ENCODE measurements at regions not wholly inside any gene's neighbourhood (a gene's known extent, or its start where the extent isn't known, plus 50 kb on each side); places are given as distances from the start of the nearest gene placed in this dataset.
"Not testable (repeated sequence)": the region's sequence is repeated elsewhere in the genome, so short reads cannot be mapped to it uniquely, and the experiment has no call there.

DNA sequence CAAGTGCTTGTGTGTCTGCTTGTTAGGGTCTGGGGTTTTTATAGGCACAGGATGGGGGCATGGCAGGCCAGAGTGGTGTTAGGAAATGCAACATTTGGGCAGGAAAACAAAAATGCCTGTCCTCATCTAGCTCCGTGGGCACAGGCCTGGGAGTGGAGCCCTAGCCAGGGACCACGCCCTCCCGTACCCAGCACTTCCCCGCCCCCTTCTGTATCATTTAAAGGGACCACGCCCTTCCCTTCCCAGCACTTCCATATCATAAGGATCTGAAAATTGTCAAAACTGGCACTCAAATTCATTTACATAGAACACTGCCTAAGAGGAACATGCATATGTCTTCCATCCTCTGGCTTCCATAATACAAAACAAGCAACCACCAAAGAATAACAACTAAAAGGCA lies 185.8 kb downstream of the B3GLCT start:
- DNase-seq (no peak), ATAC-seq (no peak)
- Mint-ChIP-seq H3K4me3 (no peak overlapping the region), H3K27ac (no peak overlapping the region), H3K4me1 (peaks cover 3% of the 10 kb centered on the region), H3K36me3 (ENCODE audit: low read depth) (peaks cover 2% of the 10 kb centered on the region), H3K27me3 (peaks cover 16% of the 10 kb centered on the region)
- H3K9me3 ChIP-seq (ENCODE audit: control insufficient read depth, low read length, poor library complexity, severe bottlenecking): no peaks in the 10 kb centered on the region

- no peak overlapping the region for H3K4me3 Mint-ChIP-seq
- H3K4me1 Mint-ChIP-seq: no peaks in the 10 kb centered on the region
- no peak overlapping the region for H3K27ac Mint-ChIP-seq
- no peak for ATAC-seq
- H3K9me3 ChIP-seq (ENCODE audit: control insufficient read depth, low read length, poor library complexity, severe bottlenecking): no peaks in the 10 kb centered on the region
- H3K36me3 Mint-ChIP-seq (ENCODE audit: low read depth): no peaks in the 10 kb centered on the region
- peaks cover 4% of the 10 kb centered on the region for H3K27me3 Mint-ChIP-seq
- DNase-seq: no peak
These were observed 194.7 kb downstream of the B3GLCT start for GRCh38 chr13:31394506-31394905.

- ATAC-seq (no peak), DNase-seq (no peak)
- Mint-ChIP-seq H3K4me3 (no peak overlapping the region), H3K27ac (no peak overlapping the region), H3K4me1 (no peaks in the 10 kb centered on the region), H3K27me3 (peaks cover 4% of the 10 kb centered on the region), H3K36me3 (ENCODE audit: low read depth) (no peaks in the 10 kb centered on the region)
- peaks cover 2% of the 10 kb centered on the region for H3K9me3 ChIP-seq (ENCODE audit: control insufficient read depth, low read length, poor library complexity, severe bottlenecking)
These were observed 195.3 kb downstream of the B3GLCT start for GRCh38 chr13:31395090-31395489.

DNA sequence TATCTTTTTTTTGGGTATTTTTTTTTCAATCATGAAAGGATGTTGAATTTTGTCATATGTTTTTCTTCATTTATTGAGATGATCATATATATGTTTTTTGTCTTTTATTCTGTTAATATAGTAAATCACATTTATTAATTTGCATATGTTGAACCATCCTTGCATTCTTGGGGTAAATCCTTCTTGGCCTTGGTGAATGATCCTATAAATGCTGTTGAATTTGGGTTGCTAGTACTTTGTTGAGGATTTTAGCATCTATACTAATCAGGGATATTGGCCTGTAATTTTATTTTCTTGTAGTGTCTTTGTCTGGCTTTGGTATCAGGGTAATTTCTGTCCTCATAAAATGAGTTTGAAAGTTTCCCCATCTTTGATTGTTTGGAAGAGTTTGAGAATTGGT lies 199.9 kb downstream of the B3GLCT start:
- H3K27ac Mint-ChIP-seq: no peak overlapping the region
- ATAC-seq: no peak
- H3K9me3 ChIP-seq (ENCODE audit: control insufficient read depth, low read length, poor library complexity, severe bottlenecking): peaks cover 4% of the 10 kb centered on the region
- no peaks in the 10 kb centered on the region for H3K36me3 Mint-ChIP-seq (ENCODE audit: low read depth)
- no peak for DNase-seq
- H3K4me1 Mint-ChIP-seq: no peaks in the 10 kb centered on the region
- H3K27me3 Mint-ChIP-seq: no peaks in the 10 kb centered on the region
- H3K4me3 Mint-ChIP-seq: no peak overlapping the region

DNA sequence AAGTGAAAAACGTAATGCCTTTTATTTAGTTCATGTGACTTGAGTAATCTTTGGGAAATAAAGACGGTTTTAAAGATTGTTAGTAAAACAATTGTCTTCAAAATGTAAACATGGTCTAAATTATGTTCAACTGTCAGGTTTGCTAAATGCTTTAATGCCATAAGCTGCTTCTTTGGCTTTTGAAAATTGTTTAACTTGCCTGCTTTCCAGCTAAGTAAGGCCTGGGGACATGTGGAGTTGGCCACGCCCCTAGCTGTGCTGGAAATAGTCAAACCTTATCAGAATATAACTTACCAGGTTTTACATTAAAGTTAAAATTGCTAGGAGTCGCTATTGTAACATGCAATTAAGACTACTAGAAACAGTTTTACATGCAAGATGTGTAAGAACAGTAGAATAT lies 203.9 kb downstream of the B3GLCT start:
- not testable (repeated sequence) for DNase-seq; H3K36me3 Mint-ChIP-seq (ENCODE audit: low read depth); H3K9me3 ChIP-seq (ENCODE audit: control insufficient read depth, low read length, poor library complexity, severe bottlenecking); H3K27me3 Mint-ChIP-seq; ATAC-seq; H3K4me3 Mint-ChIP-seq; H3K4me1 Mint-ChIP-seq; H3K27ac Mint-ChIP-seq

GRCh38 chr13:31408927-31409326 lies 209.2 kb downstream of the B3GLCT start:
- Mint-ChIP-seq H3K27ac (no peak overlapping the region), H3K27me3 (peaks cover 17% of the 10 kb centered on the region), H3K4me1 (no peaks in the 10 kb centered on the region), H3K36me3 (ENCODE audit: low read depth) (no peaks in the 10 kb centered on the region), H3K4me3 (no peak overlapping the region)
- DNase-seq (no peak), ATAC-seq (no peak)
- no peaks in the 10 kb centered on the region for H3K9me3 ChIP-seq (ENCODE audit: control insufficient read depth, low read length, poor library complexity, severe bottlenecking)

DNA sequence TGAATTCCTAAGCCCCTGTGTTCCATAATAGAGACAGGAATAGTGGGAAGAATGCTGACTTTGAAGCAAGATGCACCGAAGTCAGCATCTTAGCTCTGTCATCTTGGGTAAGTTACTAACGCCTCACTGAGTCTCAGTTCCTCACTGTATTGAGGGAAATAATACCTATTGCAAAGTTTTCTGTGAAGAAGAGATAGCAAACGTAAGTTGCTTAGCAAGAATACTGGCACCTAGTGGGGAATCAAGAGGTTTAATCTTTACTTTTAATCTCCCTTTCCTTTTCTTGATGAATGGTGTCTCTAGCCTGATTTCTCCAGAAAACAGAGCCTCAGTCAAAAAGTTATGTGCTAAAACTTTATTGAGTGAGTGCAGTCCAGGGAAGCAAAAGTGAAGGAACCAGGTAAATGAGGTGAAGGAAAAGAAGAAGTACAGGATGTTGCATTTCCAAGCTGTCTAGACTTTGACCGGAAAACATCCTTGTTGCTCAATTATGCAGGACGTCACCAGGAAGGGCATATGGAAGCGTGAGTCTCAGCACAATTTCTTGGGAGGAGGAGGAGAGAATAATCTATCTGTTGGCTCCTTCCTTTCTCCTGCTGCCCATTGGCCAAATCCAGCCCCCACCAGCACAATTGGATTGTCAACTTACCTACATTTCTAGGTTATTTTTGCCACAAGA lies 210.0 kb downstream of the B3GLCT start:
- ATAC-seq (no peak), DNase-seq (no peak)
- Mint-ChIP-seq H3K4me1 (no peaks in the 10 kb centered on the region), H3K27me3 (peaks cover 18% of the 10 kb centered on the region), H3K4me3 (no peak overlapping the region), H3K27ac (no peak overlapping the region), H3K36me3 (ENCODE audit: low read depth) (no peaks in the 10 kb centered on the region)
- H3K9me3 ChIP-seq (ENCODE audit: control insufficient read depth, low read length, poor library complexity, severe bottlenecking): no peaks in the 10 kb centered on the region

- no peak for DNase-seq
- H3K27me3 Mint-ChIP-seq: peaks cover 34% of the 10 kb centered on the region
- no peaks in the 10 kb centered on the region for H3K4me1 Mint-ChIP-seq
- no peaks in the 10 kb centered on the region for H3K36me3 Mint-ChIP-seq (ENCODE audit: low read depth)
- no peak overlapping the region for H3K27ac Mint-ChIP-seq
- ATAC-seq: no peak
- H3K4me3 Mint-ChIP-seq: no peak overlapping the region
- H3K9me3 ChIP-seq (ENCODE audit: control insufficient read depth, low read length, poor library complexity, severe bottlenecking): no peaks in the 10 kb centered on the region
These were observed 213.7 kb downstream of the B3GLCT start for GRCh38 chr13:31413516-31413915.

GRCh38 chr13:31416066-31416465 lies 216.3 kb downstream of the B3GLCT start:
- H3K27ac Mint-ChIP-seq: no peak overlapping the region
- DNase-seq (no peak), ATAC-seq (no peak)
- peaks cover 4% of the 10 kb centered on the region for H3K36me3 Mint-ChIP-seq (ENCODE audit: low read depth)
- no peaks in the 10 kb centered on the region for H3K4me1 Mint-ChIP-seq
- peaks cover 50% of the 10 kb centered on the region for H3K27me3 Mint-ChIP-seq
- no peak overlapping the region for H3K4me3 Mint-ChIP-seq
- H3K9me3 ChIP-seq (ENCODE audit: control insufficient read depth, low read length, poor library complexity, severe bottlenecking): no peaks in the 10 kb centered on the region

- ATAC-seq (no peak), DNase-seq (no peak)
- Mint-ChIP-seq H3K4me1 (no peaks in the 10 kb centered on the region), H3K27me3 (peaks cover 52% of the 10 kb centered on the region), H3K36me3 (ENCODE audit: low read depth) (peaks cover 4% of the 10 kb centered on the region), H3K4me3 (no peak overlapping the region), H3K27ac (no peak overlapping the region)
- H3K9me3 ChIP-seq (ENCODE audit: control insufficient read depth, low read length, poor library complexity, severe bottlenecking): no peaks in the 10 kb centered on the region
These were observed 218.4 kb downstream of the B3GLCT start for GRCh38 chr13:31418186-31418585.

GRCh38 chr13:31421756-31422155 lies 222.0 kb downstream of the B3GLCT start:
- no peaks in the 10 kb centered on the region for H3K9me3 ChIP-seq (ENCODE audit: control insufficient read depth, low read length, poor library complexity, severe bottlenecking)
- DNase-seq (no peak), ATAC-seq (no peak)
- Mint-ChIP-seq H3K4me3 (no peak overlapping the region), H3K4me1 (peaks cover 4% of the 10 kb centered on the region), H3K27me3 (peaks cover 32% of the 10 kb centered on the region), H3K36me3 (ENCODE audit: low read depth) (peaks cover 4% of the 10 kb centered on the region), H3K27ac (no peak overlapping the region)

DNA sequence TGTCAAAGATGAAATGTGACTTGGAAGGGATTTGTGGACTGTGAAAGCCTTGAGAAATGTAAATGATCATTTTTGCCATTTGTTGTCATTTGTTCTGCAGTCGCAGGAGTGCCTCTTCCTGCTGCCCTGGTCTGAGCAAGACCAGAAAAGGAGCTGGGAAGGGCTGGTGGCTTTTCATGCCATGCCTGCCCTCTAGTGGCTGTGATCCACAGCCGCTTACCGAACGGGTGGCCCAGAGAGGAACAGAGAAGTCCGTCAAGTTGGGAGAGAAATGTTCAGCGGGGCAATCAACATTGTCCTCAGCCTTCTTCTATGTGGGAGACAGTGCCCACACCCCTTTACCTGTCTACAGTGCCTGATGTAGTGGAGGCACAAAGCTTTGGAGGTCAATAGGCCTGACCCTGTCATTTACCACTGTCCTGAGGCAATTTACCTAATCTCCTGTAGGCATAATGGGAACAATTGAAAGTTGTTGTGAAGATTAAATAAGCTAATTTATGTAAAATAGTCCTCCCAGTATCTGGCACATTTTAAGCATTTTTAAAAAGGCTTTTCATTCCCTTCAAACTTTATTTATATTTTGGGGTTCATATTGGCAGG lies 224.5 kb downstream of the B3GLCT start:
- peaks cover 20% of the 10 kb centered on the region for H3K27me3 Mint-ChIP-seq
- peak; percentile 18 to 29 (median 26) for DNase-seq
- peak; percentile 83 for ATAC-seq
- no peak overlapping the region for H3K4me3 Mint-ChIP-seq
- peaks cover 4% of the 10 kb centered on the region for H3K36me3 Mint-ChIP-seq (ENCODE audit: low read depth)
- H3K4me1 Mint-ChIP-seq: peaks cover 4% of the 10 kb centered on the region
- no peaks in the 10 kb centered on the region for H3K9me3 ChIP-seq (ENCODE audit: control insufficient read depth, low read length, poor library complexity, severe bottlenecking)
- no peak overlapping the region for H3K27ac Mint-ChIP-seq

DNA sequence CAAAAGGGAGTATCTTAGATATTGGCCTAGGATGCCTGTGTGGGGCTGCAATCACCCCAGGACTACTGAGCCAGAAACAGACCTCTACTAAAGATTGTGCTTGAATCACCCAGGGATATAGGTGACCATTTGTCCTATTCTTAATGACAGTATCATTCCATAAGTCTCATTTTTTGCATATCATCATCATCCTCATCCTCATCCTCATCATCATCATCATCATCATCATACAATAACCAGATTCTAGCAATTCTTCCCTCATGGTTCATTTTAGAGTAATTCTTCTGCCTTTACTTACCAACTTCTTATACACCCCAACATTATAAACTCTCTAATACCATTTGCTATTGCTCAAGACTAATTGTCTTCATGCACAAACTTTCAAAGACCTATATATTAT lies 226.6 kb downstream of the B3GLCT start:
- no peaks in the 10 kb centered on the region for H3K36me3 Mint-ChIP-seq (ENCODE audit: low read depth)
- DNase-seq (no peak), ATAC-seq (no peak)
- H3K4me3 Mint-ChIP-seq: no peak overlapping the region
- no peaks in the 10 kb centered on the region for H3K9me3 ChIP-seq (ENCODE audit: control insufficient read depth, low read length, poor library complexity, severe bottlenecking)
- no peak overlapping the region for H3K27ac Mint-ChIP-seq
- peaks cover 25% of the 10 kb centered on the region for H3K27me3 Mint-ChIP-seq
- H3K4me1 Mint-ChIP-seq: peaks cover 4% of the 10 kb centered on the region

Data from T-helper 17 cell (primary cell).